ENCODE measurements at regions not wholly inside any gene's neighbourhood (a gene's known extent, or its start where the extent isn't known, plus 50 kb on each side); places are given as distances from the start of the nearest gene placed in this dataset.

GRCh38 chr12:93029091-93029490 lies 100.0 kb upstream of the EEA1 start:
- TF ChIP-seq, protein P1, sequence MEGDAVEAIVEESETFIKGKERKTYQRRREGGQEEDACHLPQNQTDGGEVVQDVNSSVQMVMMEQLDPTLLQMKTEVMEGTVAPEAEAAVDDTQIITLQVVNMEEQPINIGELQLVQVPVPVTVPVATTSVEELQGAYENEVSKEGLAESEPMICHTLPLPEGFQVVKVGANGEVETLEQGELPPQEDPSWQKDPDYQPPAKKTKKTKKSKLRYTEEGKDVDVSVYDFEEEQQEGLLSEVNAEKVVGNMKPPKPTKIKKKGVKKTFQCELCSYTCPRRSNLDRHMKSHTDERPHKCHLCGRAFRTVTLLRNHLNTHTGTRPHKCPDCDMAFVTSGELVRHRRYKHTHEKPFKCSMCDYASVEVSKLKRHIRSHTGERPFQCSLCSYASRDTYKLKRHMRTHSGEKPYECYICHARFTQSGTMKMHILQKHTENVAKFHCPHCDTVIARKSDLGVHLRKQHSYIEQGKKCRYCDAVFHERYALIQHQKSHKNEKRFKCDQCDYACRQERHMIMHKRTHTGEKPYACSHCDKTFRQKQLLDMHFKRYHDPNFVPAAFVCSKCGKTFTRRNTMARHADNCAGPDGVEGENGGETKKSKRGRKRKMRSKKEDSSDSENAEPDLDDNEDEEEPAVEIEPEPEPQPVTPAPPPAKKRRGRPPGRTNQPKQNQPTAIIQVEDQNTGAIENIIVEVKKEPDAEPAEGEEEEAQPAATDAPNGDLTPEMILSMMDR (conservative IDR thresholded peaks at IDR 0.05; ENCODE audit: low read depth, low read length), result no peak
- TF ChIP-seq EZH2 (IDR thresholded peaks at IDR 0.05; ENCODE audit: low read length, unreplicated experiment) (no peak), EZH2phosphoT487 (IDR thresholded peaks at IDR 0.05; ENCODE audit: borderline replicate concordance, low read length) (no peak)

Data from PC-3 (cell line).